Fibroblast of peridontal ligament (primary cell): ENCODE measurements at regions not wholly inside any gene's neighbourhood (a gene's known extent, or its start where the extent isn't known, plus 50 kb on each side); places are given as distances from the start of the nearest gene placed in this dataset.
"Not testable (repeated sequence)": the region's sequence is repeated elsewhere in the genome, so short reads cannot be mapped to it uniquely, and the experiment has no call there.

Experiments
- DNase-seq: peaks from one replicate; pipeline ENCODE4 v3.0.0-alpha.2; 2010; ENCODE audit errors: extremely low read depth

DNA sequence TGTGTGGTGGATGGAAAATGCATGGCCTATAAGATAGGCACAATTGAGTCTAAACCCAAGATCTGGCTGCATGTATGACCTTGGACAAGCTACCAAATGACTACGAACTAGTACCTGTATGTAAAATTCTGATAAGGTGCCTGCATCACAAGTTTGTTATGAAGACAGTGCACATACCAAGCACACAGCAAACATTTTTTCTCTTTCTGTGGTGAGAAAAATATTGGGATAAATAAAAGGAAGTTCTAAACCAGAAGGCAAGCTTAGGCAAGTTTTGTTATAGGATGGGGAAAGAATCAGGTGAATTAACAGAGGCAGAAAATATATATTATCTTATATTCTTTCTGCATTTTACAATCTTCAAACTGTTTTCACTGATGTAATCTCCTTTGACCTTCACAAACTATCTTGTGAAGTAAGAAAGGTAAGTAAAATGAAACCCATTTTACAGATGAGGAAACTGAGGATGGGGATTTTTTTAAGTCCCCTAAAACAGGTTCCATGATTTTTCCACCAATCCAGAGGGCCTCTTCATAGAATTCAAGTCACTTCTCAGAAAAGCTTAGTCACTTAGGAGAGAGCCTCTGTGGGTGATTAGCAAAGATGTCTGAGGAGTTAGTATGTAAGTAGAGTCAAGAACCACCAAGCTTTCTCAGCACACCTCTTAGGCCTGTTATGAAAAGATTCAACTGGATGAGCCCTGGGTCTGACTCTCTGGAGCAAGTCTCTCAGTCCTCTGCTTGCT, 132.0 kb upstream of the RAP1B start:
- no peak for DNase-seq

DNA sequence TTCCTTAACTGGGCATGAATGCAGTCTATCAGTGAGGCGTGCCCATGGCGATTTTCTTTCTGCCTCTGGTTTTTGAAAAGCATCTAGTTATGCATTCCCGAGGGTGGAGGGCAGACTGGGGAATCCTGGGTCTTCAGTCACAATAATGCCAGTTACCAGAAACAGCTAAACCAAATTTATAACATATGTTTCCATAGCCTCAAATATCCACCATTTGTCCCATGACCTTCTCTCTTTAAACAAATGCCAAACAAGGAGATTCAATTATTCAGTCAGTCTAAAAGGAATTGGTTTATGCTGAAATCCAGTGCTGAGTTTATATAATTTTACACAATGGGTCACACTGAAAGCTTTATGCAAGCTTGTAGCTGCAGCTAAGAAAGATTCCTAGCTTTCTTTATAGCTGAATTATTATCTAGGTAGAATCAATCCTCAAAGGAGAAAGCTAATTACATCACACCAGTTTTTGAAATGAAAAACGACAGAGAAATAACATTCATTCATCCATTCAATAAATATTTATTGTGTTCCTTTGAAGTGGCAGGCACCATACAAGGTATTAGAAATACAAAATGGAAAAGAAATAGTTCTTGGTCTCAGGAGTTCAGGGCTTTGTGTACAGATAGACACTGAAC, 131.3 kb upstream of the RAP1B start:
- DNase-seq, result peak; percentile 99

DNA sequence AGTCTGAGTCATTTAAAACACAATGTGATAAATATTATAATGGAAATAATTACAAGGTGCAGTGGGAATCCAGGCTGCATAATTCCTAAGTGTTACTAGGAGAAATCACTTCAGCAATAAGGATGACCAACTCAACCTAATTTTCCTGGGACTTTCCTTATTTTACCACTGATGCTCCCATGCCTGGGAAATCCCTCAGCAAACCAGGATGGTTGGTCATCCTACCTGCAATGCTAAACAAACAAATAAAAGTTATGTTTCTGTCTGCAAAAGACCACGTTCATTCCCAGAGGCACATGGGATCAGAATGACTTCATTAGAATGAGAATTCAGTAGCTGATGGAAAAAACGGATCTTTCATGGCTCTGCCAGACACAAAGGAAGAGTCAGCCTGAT, 130.8 kb upstream of the RAP1B start:
- DNase-seq, result peak; percentile 30

DNA sequence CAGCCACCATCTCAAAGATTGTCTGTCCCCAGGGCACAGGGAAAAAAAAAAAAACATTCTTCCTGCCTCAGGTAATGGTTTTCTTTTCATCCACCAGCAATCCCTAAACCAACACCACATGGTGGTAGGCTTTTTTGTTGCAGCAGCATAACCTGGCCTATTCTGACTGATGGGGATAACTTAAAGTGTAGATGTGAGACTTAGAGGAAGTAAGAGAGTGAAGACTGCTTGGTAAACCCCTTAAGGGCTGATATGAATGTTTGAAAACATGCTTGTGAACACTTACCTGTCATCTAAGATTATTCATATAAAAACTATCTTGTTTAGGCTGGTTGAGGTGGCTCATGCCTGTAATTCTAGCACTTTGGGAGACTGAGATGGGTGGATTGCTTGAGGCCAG, 130.2 kb upstream of the RAP1B start:
- no peak for DNase-seq

DNA sequence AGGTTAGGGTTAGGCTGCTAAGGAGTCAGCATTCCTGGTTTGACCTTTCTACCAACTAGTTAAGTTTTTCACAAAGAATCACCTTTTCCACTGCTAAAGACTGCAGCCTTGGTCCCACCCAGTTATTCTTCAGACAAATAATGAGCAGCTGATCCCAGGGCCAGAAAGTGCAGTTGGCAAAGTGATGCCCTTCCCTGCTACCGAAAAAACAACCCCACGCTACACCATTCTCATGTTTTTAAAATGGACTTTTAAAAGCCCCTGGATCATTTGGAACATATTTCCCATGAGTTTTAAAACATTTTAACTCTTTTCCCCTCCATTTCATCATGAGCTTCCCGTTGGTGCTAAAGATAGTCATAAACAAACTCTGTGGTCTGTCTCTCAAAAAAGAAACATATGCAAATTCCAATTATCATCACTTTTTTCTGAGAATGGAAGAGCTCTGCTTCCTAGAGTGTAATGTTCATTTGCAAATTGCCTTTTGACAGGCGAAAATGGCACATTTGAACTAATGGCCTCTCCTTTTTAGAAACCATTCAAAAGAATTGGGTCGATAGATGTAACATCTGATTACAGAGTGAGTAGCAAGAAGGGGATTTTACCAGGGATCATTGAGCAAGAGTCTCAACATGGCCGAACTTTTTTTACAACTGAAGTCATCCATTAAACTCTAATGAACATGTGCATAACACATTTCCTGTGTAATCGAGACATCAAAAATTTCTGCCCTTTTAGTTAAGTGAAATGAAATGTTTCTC, 129.3 kb upstream of the RAP1B start:
- peak; percentile 74 for DNase-seq

DNA sequence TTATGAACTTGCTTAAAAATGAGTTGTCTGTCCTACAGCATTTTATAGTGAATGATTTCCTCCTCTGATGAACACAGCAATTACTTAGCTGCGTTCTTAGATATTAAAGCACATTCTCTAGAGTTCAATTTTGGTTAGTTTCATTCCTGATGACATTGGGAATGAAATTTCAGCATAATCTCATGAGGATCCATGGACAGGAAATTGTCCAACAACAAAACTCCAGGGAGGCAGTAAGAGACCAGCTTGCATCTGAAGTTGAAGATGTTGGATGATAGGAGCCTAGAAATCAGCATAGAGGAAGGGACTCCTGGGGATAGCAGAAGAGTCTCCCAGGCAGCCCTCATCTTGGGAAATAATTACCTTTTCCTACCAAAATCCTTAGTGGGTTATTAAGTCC, 128.7 kb upstream of the RAP1B start:
- DNase-seq, result peak; percentile 56

DNA sequence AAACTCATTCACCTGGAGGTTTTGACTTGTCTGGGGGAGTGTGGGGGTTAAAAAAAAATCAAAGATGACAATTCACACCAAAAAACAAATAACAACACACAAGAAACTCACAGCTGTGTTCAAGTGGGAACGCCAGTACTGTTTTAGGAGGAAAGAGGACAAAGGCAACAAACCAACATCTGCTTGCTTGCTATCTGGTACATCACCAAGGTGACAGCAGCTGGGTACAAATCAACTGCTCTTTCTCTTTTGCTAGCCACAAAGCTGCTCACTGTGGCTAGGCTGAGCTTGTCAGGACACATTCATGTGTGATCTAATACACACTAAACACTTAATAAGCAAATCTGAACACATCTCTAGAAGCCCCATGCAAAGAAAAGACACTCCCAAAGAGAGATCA, 128.0 kb upstream of the RAP1B start:
- no peak for DNase-seq

DNA sequence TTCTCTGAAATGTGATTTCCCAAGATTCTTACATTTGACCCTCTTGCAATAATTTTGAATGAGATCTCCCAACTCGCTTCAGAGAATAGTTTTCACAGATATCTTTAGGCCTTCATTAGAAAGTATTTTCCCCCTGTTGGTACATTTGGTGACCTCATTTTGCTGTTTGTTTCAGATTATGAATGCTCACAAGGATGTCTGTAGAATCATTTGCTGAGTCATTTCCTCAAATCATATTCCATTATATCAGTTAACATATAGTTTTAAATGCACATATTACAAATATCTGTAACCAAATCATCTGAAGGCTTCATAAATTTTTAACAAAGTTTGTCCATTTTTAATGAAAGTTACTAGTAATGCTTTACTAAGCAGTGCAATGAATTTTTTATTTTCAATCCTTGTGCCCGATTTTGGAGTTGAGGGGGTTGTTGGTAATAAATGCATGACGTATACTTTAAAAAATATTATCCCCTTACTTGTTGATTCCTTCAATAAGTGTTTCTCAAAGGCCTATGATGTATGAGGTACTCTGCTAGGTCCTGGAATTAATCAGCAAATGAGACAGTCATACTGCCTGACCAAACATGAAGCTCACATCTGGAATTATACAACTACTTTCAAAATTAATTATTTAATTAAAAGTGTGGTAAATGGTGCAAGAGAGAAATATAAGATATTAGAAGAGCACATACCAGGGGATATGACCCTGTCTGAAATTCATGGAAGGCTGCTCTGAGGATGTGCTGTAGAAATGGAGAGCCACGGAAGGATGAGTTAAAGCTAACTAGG, 126.9 kb upstream of the RAP1B start:
- peak; percentile 48 for DNase-seq

DNA sequence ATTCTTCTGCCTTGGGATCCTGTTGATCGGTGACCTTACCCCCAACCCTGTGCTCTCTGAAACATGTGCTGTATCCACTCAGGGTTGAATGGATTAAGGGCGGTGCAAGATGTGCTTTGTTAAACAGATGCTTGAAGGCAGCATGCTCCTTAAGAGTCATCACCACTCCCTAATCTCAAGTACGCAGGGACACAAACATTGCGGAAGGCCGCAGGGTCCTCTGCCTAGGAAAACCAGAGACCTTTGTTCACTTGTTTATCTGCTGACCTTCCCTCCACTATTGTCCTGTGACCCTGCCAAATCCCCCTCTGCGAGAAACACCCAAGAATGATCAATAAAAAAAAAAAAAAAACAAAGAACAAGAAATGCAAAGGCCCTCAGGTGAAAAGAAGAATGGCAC, 126.1 kb upstream of the RAP1B start:
- DNase-seq, result not testable (repeated sequence)

DNA sequence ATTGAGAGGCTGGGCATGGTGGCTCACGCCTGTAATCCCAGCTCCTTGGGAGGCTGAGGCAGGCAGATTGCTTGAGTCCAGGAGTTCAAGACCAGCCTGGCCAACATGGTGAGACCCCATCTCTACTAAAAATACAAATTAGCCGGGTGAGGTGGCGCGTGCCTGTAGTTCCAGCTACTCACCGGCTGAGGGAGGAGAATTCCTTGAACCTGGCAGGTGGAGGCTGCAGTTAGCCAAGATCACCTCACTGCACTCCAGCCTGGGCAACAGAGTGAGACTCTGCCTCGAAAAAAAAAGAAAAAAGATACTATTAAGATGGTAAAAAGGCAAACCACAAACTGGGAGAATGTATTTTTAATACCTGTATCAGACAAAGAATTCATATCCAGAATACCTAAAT, 124.2 kb upstream of the RAP1B start:
- DNase-seq, result not testable (repeated sequence)

DNA sequence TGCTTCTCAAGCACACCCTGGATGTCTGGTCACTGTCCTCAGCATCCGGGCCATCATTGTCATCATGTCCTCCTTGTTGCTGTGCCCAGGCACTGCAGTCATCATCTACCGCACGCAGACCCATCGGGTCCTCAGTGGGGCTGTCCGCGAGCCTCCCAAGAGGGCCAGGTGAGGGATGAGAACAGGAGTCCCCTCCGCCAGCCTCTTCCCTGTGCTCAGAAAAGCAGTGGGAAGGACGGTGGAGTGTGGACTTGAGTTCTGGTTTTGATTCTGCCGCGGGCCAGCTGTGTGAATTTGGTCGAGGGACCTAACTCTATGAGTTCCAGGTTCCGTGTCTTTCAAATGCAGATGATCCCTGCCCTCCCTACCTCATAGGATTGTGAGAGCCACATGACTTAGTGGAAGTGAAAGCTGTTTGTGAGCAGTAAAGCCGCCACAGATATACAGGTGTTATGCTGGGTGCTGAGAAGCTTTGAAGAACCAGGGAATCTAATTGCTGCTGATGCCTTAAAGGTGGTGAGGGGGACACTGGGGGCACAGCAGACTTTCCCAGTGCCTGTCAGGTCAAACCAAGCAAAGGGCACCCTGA, 122.9 kb upstream of the RAP1B start:
- no peak for DNase-seq

DNA sequence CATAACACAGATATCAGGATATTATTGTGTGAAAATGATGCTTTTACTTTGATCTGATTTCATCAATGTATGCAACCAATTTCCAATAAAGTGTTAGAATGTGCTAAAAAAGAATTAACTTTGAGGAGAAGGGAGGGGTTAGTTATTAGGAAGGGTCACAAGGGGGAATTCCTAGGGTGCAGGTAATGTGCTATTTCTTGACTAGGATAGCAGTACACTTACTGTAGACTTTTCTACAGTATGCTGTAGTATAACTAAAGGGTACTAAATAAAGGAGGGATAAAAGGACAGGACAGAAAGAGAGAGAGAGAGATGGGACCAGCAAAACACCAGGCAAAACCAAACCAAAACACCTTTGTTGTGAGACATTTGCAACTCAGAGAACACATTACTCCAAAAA, 121.4 kb upstream of the RAP1B start:
- no peak for DNase-seq

DNA sequence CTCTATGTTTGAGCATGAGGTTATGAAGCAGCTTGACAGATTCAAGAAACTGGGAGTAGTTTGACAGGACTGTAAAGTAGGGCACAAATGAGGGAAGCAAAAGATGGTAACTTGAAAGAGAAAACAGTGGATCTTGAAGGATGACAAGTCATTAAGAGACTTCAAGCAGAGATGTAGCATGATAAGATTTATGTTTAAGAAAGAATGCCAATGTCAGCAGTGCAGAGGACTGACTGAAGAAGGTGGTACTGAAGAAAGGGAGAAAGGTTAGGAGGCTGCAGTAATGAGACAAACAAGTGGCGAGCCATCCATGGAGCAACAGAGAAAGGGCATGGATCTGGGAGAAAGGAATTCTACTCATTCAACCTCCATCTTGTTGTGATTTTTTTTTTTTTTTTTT, 120.2 kb upstream of the RAP1B start:
- no peak for DNase-seq

DNA sequence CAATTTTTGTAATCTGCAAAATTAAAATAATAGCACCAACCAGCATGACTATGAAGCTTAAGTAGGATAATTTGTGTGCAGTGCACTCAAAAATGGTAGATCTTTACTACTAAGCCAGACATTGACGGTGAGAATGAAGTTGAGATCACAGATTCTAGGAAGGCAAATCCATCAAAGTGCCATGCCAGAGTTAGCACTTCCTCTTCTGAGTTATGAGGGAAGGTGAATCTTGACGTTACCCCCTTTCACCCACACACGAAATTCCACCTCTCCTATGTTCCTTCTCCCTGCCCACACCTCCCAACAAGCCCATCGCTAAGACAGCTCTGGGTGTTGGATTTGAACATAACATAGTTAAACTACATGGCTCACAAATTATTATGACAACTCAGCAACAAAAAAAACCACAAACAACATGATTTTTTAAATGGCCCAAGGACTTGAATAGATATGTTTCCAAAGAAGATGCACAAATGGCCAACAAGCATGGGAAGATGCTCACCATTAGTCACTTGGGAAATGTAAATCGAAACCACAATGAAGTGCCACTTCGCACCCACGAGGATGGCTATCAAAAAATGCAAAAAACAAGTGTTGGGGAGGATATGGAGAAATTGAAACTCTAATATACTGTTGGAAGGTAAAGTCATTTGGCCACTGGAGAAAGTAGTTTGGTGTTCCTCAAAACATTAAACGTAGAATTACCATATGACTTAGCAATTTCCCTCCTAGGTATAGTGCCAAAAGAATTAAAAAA, 119.3 kb upstream of the RAP1B start:
- DNase-seq, result no peak

DNA sequence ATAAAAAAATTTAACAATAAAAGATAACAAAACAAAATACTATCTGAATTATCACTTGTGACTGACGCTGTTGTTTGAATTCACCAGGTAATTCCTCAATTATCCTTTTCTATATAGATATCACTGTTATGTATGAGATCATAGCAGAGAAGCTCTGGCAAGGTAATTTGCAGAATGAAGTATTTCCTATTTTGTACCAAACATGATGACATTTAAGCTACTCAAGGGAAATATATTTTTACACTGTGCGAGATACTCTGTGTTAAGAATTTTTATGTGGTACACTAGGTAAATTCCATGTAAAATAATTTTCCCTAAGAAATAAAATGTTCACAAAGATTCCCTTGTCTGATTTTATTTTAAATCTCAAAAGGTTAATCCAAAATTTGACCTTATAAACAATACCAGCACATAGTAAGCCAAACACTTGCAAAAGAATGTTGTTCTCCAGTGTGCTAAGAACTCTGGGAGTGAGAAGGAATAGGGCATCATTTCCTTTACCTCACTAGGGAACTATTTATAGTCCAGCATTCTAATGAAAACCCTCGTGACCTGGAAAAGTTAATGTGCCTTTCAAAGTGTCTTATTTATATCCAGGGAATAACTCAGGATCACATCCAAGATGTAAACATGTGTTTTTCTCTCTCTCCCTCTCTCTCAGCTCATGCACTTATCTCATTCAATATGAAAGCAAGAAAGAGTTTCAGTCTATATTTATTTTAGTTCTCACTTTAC, 115.2 kb upstream of the RAP1B start:
- peak; percentile 46 for DNase-seq

DNA sequence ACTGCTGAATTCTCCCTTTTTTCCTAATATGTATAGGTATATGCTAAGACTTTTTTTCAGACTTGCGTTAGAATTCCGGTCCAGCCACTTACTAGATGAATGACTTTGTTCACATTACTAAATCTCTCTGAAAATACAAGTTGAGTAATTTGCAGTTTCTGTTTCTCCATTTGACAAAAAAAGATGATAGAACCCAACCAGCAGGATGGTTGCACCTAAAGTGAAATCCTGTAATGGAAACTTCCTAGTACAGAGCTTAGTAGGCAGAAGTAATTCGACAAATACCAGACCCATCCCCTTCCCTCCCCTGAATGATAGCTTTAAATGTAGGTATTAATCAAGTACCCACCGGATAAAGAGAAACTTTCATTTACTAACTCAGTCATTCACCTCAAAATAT, 113.6 kb upstream of the RAP1B start:
- DNase-seq, result no peak

DNA sequence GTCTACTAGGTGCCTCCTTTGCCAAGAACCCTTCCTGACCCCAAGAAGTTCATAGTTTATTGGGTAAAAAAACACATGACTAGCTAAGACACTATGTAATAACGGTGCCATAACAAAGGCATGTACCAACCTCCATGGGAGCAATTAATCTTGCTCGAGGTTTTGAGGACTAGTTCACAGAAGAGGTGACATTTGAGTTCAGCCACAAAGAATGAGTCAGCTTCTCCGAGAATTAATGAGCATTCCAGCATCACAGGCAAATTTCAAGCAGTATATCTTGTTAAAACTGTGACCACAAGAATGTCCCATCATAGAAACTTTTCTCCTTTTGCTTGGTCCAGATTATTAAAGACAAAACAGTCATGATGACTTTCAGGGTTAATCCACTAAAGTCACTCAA, 113.0 kb upstream of the RAP1B start:
- DNase-seq, result peak; percentile 73

DNA sequence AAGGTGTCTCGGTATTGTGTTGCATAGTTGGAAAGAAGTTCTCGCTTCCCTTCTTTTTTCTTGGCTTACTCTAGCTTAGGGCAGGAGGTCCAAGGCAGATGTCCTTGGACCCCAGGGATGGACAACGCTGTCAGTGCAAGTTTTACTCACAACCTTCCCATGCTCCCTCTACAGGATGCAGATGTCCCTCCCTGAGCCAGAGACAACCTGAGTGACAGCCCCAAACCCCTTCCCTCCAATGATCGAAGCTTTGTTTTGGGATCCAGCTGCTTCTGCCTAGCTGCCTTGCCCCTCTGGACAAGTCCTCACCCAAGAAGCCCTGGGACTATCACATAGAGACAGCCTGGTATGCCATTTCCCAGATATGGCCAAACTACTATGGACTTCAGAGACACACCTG, 112.0 kb upstream of the RAP1B start:
- DNase-seq, result no peak

DNA sequence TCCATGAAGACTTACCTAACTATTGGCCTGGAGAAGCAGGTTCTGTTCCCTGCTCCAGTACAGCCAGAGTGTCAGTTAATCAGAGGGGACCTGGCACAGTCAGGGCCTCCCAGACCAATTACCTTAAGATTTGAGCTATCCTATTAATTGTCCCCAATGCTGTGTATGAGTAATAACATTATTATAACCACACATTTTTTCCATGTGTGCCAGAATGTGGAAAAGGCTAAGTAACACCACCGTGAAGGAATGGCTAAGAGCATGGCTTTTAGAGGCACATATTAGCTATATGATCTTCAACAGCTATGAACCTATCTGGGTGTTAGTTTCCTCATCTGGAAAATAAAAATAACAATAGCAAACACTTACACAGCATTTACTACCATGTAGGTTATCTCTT, 111.1 kb upstream of the RAP1B start:
- no peak for DNase-seq

DNA sequence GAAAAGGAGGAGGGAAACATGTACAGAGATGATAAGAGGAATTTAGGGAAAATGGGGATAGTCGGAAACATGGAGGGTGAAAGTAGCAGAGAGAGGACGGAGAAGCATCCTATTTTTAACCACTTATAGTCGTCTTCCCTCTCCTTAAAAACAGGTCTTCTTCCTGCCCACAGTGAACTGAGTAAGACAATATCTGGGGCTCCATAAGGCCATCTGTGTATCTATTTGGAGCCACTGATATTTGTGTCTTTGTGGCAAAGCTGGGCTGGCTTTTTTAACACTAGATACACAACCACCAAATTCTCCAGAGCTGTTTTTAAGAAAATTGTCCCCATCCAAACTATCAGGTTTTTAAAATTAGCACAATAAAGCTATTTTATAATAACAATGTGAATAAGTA, 109.5 kb upstream of the RAP1B start:
- no peak for DNase-seq
